ENCODE measurements at regions not wholly inside any gene's neighbourhood (a gene's known extent, or its start where the extent isn't known, plus 50 kb on each side); places are given as distances from the start of the nearest gene placed in this dataset.
"Not testable (repeated sequence)": the region's sequence is repeated elsewhere in the genome, so short reads cannot be mapped to it uniquely, and the experiment has no call there.

GRCh38 chr3:31196881-31197364, 302.5 kb upstream of the GADL1 start:
- Histone ChIP-seq H3K36me3 (no peaks in the 10 kb centered on the region), H3K4me1 (peaks cover 0 to 30% (median 7%) of the 10 kb centered on the region in 4 donors), H3K27ac (peak overlapping the region in 2 of 4 donors; percentile 12 to 46), H3K27me3 (no peaks in the 10 kb centered on the region), H3K4me3 (no peak overlapping the region), H3K9me3 (no peaks in the 10 kb centered on the region)
- peak; percentile 37 to 70 for DNase-seq (ENCODE audit: low spot score in 2 of 2)
- WGBS, 2 donors, result 29 to 30% methylated on average over 7 of the region's 7 CpGs
- peak in 1 of 2 donors; percentile 54 for TF ChIP-seq EP300 (IDR thresholded peaks at IDR 0.05)
- no peak for TF ChIP-seq POLR2A (IDR thresholded peaks at IDR 0.05)

GRCh38 chr3:31197941-31198340, 303.5 kb upstream of the GADL1 start:
- H3K27ac ChIP-seq, result peak overlapping the region in 2 of 4 donors; percentile 12 to 46
- 95 to 98% methylated on average over 2 of the region's 2 CpGs for WGBS, 2 donors
- H3K27me3 ChIP-seq, result no peaks in the 10 kb centered on the region
- TF ChIP-seq POLR2A (IDR thresholded peaks at IDR 0.05) (no peak), EP300 (IDR thresholded peaks at IDR 0.05) (peak in 1 of 2 donors; percentile 15), CTCF (IDR thresholded peaks at IDR 0.05) (no peak)
- DNase-seq (ENCODE audit: low spot score in 2 of 2), result no peak
- H3K36me3 ChIP-seq, result no peaks in the 10 kb centered on the region
- no peaks in the 10 kb centered on the region for H3K9me3 ChIP-seq
- peaks cover 0 to 30% (median 7%) of the 10 kb centered on the region in 4 donors for H3K4me1 ChIP-seq
- no peak overlapping the region for H3K4me3 ChIP-seq

DNA sequence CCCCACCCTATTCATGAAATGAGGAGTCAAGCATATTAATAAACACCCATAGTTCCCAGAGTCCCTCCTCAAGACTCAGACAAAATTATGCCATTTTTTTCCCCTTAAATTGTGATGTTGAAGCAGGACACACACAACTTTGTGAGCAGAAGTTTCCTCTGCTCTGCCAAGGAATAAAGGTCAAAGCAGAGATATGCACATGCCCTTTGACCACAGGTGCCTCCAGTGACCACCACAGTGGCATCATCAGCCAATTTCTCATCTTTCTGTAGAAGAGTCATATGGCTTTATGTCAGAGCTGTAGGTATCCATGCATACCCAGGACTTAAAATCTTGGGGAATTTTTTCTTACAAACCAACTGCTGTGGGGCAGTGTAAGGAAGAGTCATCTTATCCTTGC, 304.4 kb upstream of the GADL1 start:
- no peaks in the 10 kb centered on the region for H3K36me3 ChIP-seq

DNA sequence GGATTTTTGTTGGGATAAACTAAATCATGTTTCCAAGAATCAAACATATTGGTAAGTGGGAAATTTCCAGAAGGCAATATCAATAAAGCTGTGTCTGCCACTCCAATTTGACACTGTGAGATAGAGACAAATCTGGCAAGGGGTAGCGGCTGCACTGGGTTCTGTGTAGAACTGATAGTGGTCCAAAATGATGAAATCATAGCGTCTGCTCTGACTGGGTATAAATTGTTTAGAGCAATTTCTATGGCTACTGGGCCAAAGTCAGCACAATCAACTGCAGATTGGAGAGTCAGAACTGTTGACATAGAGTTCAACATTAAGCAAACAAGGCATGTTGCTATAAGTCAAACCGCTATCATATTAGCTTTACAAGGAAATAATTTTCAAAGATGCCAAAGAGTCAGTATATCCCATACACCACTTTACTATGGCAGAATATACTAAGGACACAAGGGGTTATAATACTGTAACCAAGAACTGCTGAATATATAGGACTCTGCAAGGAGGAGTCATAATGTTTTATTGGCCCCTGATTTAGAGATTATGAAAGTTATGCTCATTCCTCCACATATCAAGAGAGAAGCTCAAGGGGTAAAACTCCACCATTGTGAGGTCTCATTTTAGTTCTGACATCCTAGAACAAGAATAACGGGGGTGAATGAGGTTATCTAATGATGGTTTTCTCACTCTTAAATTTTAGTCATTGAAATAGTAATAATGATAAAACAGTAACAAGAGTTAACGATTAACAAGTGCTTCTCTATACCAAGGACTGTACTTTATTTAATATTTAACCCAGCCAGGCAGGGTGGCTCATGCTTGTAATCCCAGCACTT, 309.7 kb upstream of the GADL1 start:
- WGBS, 2 donors, result 74% methylated on average over 5 of the region's 5 CpGs
- no peak for DNase-seq (ENCODE audit: low spot score in 2 of 2)
- Histone ChIP-seq H3K4me1 (no peaks in the 10 kb centered on the region), H3K27ac (no peak overlapping the region), H3K4me3 (no peak overlapping the region), H3K9me3 (no peaks in the 10 kb centered on the region), H3K27me3 (no peaks in the 10 kb centered on the region), H3K36me3 (no peaks in the 10 kb centered on the region)
- TF ChIP-seq CTCF (IDR thresholded peaks at IDR 0.05) (no peak), POLR2A (IDR thresholded peaks at IDR 0.05) (no peak), EP300 (IDR thresholded peaks at IDR 0.05) (no peak)

More for the DNA sequence above, 304.4 kb upstream of the GADL1 start:
- Histone ChIP-seq H3K9me3 (no peaks in the 10 kb centered on the region), H3K27me3 (no peaks in the 10 kb centered on the region), H3K27ac (no peak overlapping the region), H3K4me1 (peaks cover 0 to 30% (median 7%) of the 10 kb centered on the region in 4 donors), H3K4me3 (no peak overlapping the region)
- no peak for DNase-seq (ENCODE audit: low spot score in 2 of 2)
- TF ChIP-seq POLR2A (IDR thresholded peaks at IDR 0.05) (no peak), EP300 (IDR thresholded peaks at IDR 0.05) (no peak), CTCF (IDR thresholded peaks at IDR 0.05) (no peak)

DNA sequence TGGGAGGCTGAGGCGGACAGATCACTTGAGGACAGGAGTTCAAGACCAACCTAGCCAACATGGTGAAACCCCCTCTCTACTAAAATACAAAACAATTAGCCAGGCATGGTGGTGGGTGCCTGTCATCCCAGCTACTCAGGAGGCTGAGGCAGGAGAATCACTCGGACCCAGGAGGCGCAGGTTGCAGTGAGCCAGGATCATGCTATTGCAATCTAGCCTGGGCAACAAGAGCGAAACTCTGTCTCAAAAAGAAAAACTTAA, 310.3 kb upstream of the GADL1 start:
- H3K27me3 ChIP-seq; H3K4me3 ChIP-seq; DNase-seq (ENCODE audit: low spot score in 2 of 2); H3K4me1 ChIP-seq; H3K9me3 ChIP-seq; H3K36me3 ChIP-seq; H3K27ac ChIP-seq: not testable (repeated sequence)
- 94 to 100% methylated on average over 4 of the region's 4 CpGs for WGBS, 2 donors

DNA sequence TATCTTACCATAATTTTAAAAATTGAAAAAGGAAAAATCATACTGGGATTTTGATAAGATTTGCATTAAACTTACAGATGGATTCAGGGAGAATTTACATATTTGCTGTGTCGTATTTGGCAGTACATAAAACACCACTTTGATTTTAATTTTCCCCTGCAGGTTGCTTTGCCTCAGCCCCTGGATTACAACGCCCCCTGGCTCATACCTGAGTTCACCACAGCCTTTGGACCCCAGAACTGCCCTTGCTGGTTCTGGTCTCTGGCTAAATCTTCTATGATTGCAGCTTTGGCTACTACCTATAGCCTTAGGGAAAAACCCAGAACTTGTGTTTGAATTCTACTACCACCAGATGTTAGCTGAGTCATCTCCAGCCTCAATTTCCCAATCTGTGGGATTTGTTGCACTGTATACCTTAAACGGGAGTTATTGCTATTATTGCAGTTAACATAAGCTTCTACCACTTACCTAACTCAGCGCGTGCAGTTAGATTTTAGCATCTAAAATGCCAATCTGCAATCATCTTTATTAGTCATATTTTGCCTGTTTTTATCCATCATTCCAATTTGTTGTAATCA, 315.7 kb upstream of the GADL1 start:
- no peaks in the 10 kb centered on the region for H3K9me3 ChIP-seq
- no peak overlapping the region for H3K4me3 ChIP-seq
- 90 to 92% methylated on average over 5 of the region's 5 CpGs for WGBS, 2 donors
- H3K36me3 ChIP-seq, result no peaks in the 10 kb centered on the region
- no peaks in the 10 kb centered on the region for H3K27me3 ChIP-seq
- TF ChIP-seq CTCF (IDR thresholded peaks at IDR 0.05) (no peak), EP300 (IDR thresholded peaks at IDR 0.05) (no peak), POLR2A (IDR thresholded peaks at IDR 0.05) (no peak)
- no peaks in the 10 kb centered on the region for H3K4me1 ChIP-seq
- no peak for DNase-seq (ENCODE audit: low spot score in 2 of 2)
- no peak overlapping the region for H3K27ac ChIP-seq
